ENCODE measurements at regions not wholly inside any gene's neighbourhood (a gene's known extent, or its start where the extent isn't known, plus 50 kb on each side); places are given as distances from the start of the nearest gene placed in this dataset.
"Not testable (repeated sequence)": the region's sequence is repeated elsewhere in the genome, so short reads cannot be mapped to it uniquely, and the experiment has no call there.

- DNase-seq (ENCODE audit: low spot score in 2 of 2, unreplicated experiment in 2 of 2): no peak
- Mint-ChIP-seq H3K4me1 (peaks cover 20% of the 10 kb centered on the region), H3K27ac (peak overlapping the region; percentile 53), H3K4me3 (peak overlapping the region; percentile 75), H3K36me3 (peaks cover 2% of the 10 kb centered on the region), H3K9me3 (peaks cover 14% of the 10 kb centered on the region), H3K27me3 (ENCODE audit: low read depth) (peaks cover 2% of the 10 kb centered on the region)
- TF ChIP-seq, protein P1, sequence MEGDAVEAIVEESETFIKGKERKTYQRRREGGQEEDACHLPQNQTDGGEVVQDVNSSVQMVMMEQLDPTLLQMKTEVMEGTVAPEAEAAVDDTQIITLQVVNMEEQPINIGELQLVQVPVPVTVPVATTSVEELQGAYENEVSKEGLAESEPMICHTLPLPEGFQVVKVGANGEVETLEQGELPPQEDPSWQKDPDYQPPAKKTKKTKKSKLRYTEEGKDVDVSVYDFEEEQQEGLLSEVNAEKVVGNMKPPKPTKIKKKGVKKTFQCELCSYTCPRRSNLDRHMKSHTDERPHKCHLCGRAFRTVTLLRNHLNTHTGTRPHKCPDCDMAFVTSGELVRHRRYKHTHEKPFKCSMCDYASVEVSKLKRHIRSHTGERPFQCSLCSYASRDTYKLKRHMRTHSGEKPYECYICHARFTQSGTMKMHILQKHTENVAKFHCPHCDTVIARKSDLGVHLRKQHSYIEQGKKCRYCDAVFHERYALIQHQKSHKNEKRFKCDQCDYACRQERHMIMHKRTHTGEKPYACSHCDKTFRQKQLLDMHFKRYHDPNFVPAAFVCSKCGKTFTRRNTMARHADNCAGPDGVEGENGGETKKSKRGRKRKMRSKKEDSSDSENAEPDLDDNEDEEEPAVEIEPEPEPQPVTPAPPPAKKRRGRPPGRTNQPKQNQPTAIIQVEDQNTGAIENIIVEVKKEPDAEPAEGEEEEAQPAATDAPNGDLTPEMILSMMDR (IDR thresholded peaks at IDR 0.05; ENCODE audit: unreplicated experiment): no peak
Observed at GRCh38 chr6:13874191-13874549, 50.6 kb upstream of the RNF182 start.

- Mint-ChIP-seq H3K9me3 (peaks cover 13% of the 10 kb centered on the region), H3K27me3 (ENCODE audit: low read depth) (peaks cover 2% of the 10 kb centered on the region), H3K27ac (peak overlapping the region; percentile 53), H3K4me1 (peaks cover 20% of the 10 kb centered on the region), H3K4me3 (peak overlapping the region; percentile 75), H3K36me3 (peaks cover 2% of the 10 kb centered on the region)
- peak; percentile 49 to 79 for DNase-seq (ENCODE audit: low spot score in 2 of 2, unreplicated experiment in 2 of 2)
- TF ChIP-seq, protein P1 (IDR thresholded peaks at IDR 0.05; ENCODE audit: unreplicated experiment): peak; percentile 45
Observed at GRCh38 chr6:13873288-13874190, 51.2 kb upstream of the RNF182 start.

DNA sequence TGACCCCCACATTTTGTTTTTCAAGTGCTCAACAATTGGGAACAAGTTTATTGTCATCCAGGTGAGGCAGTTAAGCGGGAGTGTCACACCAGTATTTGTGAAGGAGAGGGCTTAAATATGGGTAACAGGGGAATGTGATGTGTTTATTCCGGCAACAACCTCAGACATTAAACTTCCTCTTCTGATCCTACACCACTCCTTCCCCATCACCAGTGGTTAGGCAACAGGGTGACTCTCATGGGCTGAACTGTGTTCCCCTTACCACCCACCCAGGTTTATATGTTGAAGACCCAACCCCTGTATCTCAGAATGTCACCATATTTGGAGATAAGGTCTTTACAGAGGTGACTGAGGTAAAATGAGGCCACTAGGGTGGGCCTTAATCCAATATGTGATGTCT lies 52.1 kb upstream of the RNF182 start:
- Mint-ChIP-seq H3K36me3 (no peaks in the 10 kb centered on the region), H3K4me1 (peaks cover 20% of the 10 kb centered on the region), H3K9me3 (peaks cover 5% of the 10 kb centered on the region), H3K27me3 (ENCODE audit: low read depth) (peaks cover 2% of the 10 kb centered on the region), H3K4me3 (peak overlapping the region; percentile 75), H3K27ac (peak overlapping the region; percentile 53)
- DNase-seq (ENCODE audit: low spot score in 2 of 2, unreplicated experiment in 2 of 2): no peak
- TF ChIP-seq, protein P1 (IDR thresholded peaks at IDR 0.05; ENCODE audit: unreplicated experiment): no peak

- not testable (repeated sequence) for H3K4me3 Mint-ChIP-seq; H3K9me3 Mint-ChIP-seq; H3K36me3 Mint-ChIP-seq; DNase-seq (ENCODE audit: low spot score in 2 of 2, unreplicated experiment in 2 of 2); H3K27ac Mint-ChIP-seq; H3K27me3 Mint-ChIP-seq (ENCODE audit: low read depth)
- peaks cover 20% of the 10 kb centered on the region for H3K4me1 Mint-ChIP-seq
Observed at GRCh38 chr6:13872006-13872405, 52.7 kb upstream of the RNF182 start.

DNA sequence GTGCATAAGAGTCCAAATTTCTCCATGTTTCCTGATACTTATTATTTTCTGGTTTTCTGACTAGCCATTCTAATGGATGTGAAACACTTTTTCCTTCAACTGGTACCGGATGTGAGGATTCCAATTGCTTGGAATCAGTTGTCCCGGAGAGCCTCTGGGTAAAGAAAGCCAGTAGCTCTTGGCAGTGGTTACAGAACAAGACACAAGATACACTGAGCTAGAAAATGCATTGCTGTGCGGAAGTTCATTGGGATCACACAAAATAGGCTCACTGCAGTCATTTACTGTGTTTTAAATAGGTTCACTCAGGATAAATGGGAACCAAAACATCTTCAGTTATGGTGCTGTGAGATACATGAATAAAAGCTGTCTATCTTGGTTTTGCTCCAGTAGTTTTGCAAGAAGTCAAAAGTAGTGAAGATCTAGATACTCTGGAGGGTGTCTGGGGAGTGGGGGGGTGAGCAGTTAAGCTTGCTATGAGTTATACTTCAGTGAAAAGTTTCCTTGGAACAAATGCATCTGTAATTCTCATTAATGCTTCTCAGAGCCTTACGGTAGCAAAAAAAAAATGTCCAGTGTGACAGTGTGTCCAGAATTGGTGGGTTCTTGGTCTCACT lies 54.4 kb upstream of the RNF182 start:
- no peaks in the 10 kb centered on the region for H3K9me3 Mint-ChIP-seq
- H3K27me3 Mint-ChIP-seq (ENCODE audit: low read depth): peaks cover 2% of the 10 kb centered on the region
- TF ChIP-seq, protein P1 (IDR thresholded peaks at IDR 0.05; ENCODE audit: unreplicated experiment): no peak
- H3K27ac Mint-ChIP-seq: no peak overlapping the region
- DNase-seq (ENCODE audit: low spot score in 2 of 2, unreplicated experiment in 2 of 2): no peak
- H3K4me1 Mint-ChIP-seq: peaks cover 15% of the 10 kb centered on the region
- no peak overlapping the region for H3K4me3 Mint-ChIP-seq
- no peaks in the 10 kb centered on the region for H3K36me3 Mint-ChIP-seq

GRCh38 chr6:13868236-13868635 lies 53.9 kb upstream of the MCUR1 start:
- H3K36me3 Mint-ChIP-seq: no peaks in the 10 kb centered on the region
- no peak overlapping the region for H3K27ac Mint-ChIP-seq
- TF ChIP-seq, protein P1 (IDR thresholded peaks at IDR 0.05; ENCODE audit: unreplicated experiment): no peak
- DNase-seq (ENCODE audit: low spot score in 2 of 2, unreplicated experiment in 2 of 2): no peak
- H3K4me1 Mint-ChIP-seq: peaks cover 17% of the 10 kb centered on the region
- no peak overlapping the region for H3K4me3 Mint-ChIP-seq
- no peaks in the 10 kb centered on the region for H3K27me3 Mint-ChIP-seq (ENCODE audit: low read depth)
- no peaks in the 10 kb centered on the region for H3K9me3 Mint-ChIP-seq

Data from mesothelial cell of epicardium (in vitro differentiated cells).